Kasumi-1 (cell line): ENCODE measurements at regions not wholly inside any gene's neighbourhood (a gene's known extent, or its start where the extent isn't known, plus 50 kb on each side); places are given as distances from the start of the nearest gene placed in this dataset.
A peak's percentile ranks its signal among the peaks of the same experiment; 100 is the strongest.

Experiments used
- DNase-seq, 2 experiments: peaks; one replicate each; lab custom pipeline; 2025; lab: John Stamatoyannopoulos, UW

DNA sequence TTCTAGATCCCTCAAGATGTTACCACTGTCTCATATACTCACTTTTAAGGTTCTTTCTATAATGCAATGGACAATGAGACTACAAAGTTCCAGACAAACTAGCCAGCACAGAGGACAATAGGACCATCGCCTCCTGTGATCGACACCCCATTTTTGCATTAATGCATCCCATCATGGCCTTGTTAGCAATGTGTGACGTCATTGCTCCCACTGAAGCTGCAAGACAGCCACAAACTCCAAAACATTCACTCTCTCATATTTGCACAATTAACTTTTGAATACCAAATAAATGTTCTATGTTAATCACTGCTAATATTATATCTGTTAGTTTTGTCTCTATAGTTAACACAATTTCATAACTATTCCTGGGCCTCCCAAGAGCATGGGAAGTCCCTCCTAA, 88.8 kb upstream of the TMEM72 start:
- DNase-seq, result no peak

- no peak for DNase-seq
Observed at GRCh38 chr10:44822966-44823365, 88.2 kb upstream of the TMEM72 start.

DNA sequence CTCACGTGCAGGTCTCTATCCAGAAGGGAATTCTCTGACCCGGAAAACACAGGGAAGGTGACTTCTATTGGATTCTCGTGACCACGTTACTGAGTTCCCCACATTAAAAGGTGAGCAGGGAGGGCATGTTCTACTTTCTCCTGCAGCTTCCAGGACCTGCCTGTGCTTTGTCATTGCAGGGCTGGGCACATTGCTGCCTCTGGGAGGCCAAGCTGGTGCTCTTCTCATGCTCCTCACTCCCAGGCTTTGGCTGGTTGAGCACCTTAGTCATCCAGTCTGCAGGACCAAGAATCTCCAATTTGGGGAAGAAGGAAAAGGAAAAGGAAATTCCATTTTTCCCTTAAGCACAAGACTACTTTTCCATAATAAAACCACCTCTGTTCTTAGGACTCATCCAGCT, 86.5 kb upstream of the TMEM72 start:
- no peak for DNase-seq

- no peak for DNase-seq
Observed at GRCh38 chr10:44827431-44828006, 83.6 kb upstream of the TMEM72 start.

- DNase-seq, result no peak
Observed at GRCh38 chr10:44828508-44829142, 82.5 kb upstream of the TMEM72 start.

DNA sequence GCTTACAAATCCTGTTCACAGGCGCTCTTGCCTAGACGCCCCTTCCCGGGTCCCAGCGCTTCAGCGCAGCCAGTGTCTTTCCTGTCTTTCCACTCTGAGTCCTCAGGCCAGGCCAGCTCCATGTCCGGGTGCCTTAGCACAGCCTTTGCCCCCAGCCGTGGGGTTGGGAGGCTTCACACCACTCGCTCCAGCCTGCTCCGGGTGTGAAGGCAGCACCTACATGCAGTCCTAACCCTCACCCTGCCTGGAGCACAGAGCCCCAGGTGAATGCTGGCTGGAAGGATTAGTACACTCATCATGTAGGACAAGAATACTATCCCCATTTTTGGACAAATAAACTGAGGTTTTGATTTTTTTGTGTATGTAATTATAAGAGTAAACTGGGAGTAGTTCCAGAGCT, 81.7 kb upstream of the TMEM72 start:
- DNase-seq, result no peak

GRCh38 chr10:44830022-44830421, 81.1 kb upstream of the TMEM72 start:
- peak in 1 of 2 experiments; percentile 44 for DNase-seq

GRCh38 chr10:44831581-44831980, 79.6 kb upstream of the TMEM72 start:
- DNase-seq, result no peak

- DNase-seq, result no peak
Observed at GRCh38 chr10:44832595-44833390, 78.3 kb upstream of the TMEM72 start.

DNA sequence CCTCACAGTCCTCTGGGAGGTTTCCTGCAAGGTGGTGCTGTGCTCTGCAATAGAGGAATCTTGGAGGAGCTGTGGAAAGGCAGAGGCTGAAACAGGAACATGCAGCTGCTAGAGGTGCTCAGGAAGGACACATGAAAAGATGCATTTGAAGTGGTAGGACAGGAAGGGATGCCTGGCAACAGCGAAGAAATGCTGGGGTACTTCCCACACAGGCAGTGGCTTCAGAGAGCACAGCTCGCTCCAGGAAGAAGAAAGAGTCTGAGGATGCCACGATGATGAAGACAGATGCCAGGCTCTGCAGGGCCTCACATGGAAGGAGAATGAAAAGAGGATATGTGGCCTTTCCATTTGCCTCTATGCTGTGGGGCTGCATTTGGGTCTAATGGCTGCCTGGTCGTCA, 77.0 kb upstream of the TMEM72 start:
- no peak for DNase-seq

GRCh38 chr10:44835300-44835699, 75.8 kb upstream of the TMEM72 start:
- no peak for DNase-seq

GRCh38 chr10:44843484-44843883, 67.7 kb upstream of the TMEM72 start:
- no peak for DNase-seq

GRCh38 chr10:44845361-44846175, 65.6 kb upstream of the TMEM72 start:
- no peak for DNase-seq

DNA sequence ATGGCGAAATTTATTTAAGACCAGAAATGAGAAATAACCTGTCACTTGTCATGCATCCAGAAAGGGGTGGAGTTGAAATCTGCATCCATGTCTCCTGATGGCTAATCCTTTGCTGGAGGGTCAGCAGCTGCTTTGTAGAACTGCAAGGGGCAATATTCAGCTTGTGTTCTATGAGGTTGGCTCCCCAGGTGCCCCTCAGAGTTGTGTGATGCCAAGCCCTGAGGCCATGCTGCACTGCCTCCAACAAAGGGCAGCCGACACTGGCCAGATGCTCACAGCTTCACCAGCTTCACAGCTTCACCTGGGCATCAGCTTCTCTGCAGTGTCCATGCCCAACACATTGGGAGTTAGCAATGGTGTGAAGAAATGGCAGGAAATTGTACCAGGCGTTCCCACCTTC, 64.0 kb upstream of the TMEM72 start:
- no peak for DNase-seq

GRCh38 chr10:44848211-44848610, 62.9 kb upstream of the TMEM72 start:
- no peak for DNase-seq

- DNase-seq, result no peak
Observed at GRCh38 chr10:44849936-44850335, 61.2 kb upstream of the TMEM72 start.

DNA sequence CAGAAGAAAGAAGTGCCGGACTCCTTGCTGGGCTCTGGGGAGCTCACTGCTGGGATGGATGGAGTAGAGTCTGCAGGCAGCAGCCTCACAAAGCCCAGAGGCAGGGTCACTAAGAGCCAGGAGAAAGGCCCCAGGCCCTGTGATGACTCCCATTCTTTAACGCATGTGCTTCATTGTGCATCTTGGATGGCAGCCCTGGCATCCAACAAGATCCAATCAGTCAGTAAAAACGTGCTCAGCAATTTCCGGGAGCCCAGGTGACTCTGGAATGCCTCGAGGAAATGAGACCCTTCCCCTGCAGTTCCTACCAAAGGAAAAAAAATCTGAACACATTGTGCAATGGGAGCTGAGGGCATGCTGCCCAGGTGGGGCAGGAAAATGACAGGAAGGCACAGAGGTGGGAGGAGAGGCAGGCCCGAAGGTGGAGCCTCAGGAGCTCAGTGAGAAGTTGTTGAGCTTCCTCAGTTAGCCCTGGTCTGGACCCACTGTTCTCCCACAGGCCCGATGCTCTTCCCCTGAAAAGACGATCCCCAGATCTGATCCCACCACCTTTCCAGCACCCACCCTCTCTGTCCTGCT, 60.7 kb upstream of the TMEM72 start:
- no peak for DNase-seq

DNA sequence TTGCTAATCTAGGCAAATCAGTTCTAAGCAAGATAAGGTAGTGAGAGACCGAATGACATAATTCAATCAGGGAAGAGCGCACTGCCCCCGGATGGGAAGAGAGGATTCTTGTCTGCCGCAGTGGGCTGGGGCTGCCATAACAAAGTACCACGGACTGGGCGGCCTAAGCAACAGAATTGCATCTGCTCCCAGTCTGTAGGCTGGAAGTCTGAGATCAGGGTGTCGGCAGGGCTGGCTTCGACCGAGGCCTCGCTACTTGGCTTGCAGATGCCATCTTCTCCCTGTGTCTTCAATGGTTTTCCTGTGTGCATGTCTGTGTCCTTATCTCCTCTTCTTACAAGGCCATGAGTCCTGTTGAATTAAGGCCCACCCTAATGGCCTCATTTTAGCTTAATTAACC, 59.7 kb upstream of the TMEM72 start:
- no peak for DNase-seq

DNA sequence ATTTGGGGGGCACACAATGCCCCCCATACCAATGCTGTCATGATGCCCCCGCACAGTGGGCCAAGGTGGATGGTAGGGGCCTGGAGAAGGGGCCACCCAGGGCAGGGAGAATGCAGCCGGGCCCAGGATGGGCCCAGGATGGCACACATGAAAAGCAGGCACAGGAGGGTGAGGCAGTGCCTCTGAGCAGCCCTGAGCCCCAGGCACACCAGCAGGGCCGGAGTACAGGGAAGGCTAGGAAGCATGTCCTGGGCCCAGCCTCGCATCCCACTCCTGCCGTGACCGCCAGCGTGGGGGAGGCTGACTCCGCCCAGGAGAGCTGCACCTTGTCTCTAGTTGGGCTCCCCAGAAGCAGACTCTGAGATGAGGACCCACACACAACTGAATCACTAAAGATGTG, 59.3 kb upstream of the TMEM72 start:
- no peak for DNase-seq

- peak; percentile 27 to 33 for DNase-seq
Observed at GRCh38 chr10:44853148-44853734, 57.9 kb upstream of the TMEM72 start.

GRCh38 chr10:44853796-44854195, 57.3 kb upstream of the TMEM72 start:
- DNase-seq, result no peak
